ENCODE measurements at regions not wholly inside any gene's neighbourhood (a gene's known extent, or its start where the extent isn't known, plus 50 kb on each side); places are given as distances from the start of the nearest gene placed in this dataset.

GRCh38 chr2:104787298-104788065, 66.4 kb upstream of the POU3F3 start:
- ATAC-seq (no peak), FAIRE-seq (no peak), DNase-seq (ENCODE audit: low read depth in 1 of 2, low spot score in 1 of 2) (no peak)
- ChIA-PET CTCF (interaction anchor here (0.6 kb wide), 1 partner anchor 16 kb away, joined by 3 read pairs; no protein-coding TSS in a partner anchor), POLR2A (interaction anchor here (0.7 kb wide), 1 partner anchor 171 kb away, joined by 3 read pairs; no protein-coding TSS in a partner anchor)
- Histone ChIP-seq H3K4me1 (no peaks in the 10 kb centered on the region), H3K9me3 (no peaks in the 10 kb centered on the region), H3K4me2 (no peak overlapping the region), H3K4me3 (no peak overlapping the region), H3K27ac (no peak overlapping the region)
- WGBS (ENCODE audit: missing lambda C conversion rate): 11% methylated on average over 8 of the region's 8 CpGs
- TF ChIP-seq CBX8 (IDR thresholded peaks at IDR 0.05) (no peak), MAFK (IDR thresholded peaks at IDR 0.05; ENCODE audit: partially characterized antibody) (peak; percentile 84)

- no peak for TF ChIP-seq CTCF (IDR thresholded peaks at IDR 0.05)
- no peak for TF ChIP-seq FOSB (CRISPR knock-in tag; IDR thresholded peaks at IDR 0.05)
- TF ChIP-seq NPAS2 (CRISPR knock-in tag; IDR thresholded peaks at IDR 0.05; ENCODE audit: borderline replicate concordance): no peak
- no peak for TF ChIP-seq CEBPB (IDR thresholded peaks at IDR 0.05)
- TF ChIP-seq BHLHE40 (IDR thresholded peaks at IDR 0.05; ENCODE audit: low read depth, low read length): no peak
- no peak for TF ChIP-seq JUNB (IDR thresholded peaks at IDR 0.05)
- TF ChIP-seq RARB (CRISPR knock-in tag; IDR thresholded peaks at IDR 0.05): no peak
- TF ChIP-seq POLR2AphosphoS2 (conservative IDR thresholded peaks at IDR 0.05; ENCODE audit: low read length): no peak
- TF ChIP-seq HOXB5 (CRISPR knock-in tag; IDR thresholded peaks at IDR 0.05): no peak
- TF ChIP-seq NR3C1 (IDR thresholded peaks at IDR 0.05): no peak
- no peak for TF ChIP-seq RAD21 (conservative IDR thresholded peaks at IDR 0.05 in 1 of 2, IDR thresholded peaks at IDR 0.05 in 1 of 2)
- no peak for TF ChIP-seq HEYL (CRISPR knock-in tag; IDR thresholded peaks at IDR 0.05)
- no peak for TF ChIP-seq HDAC2 (IDR thresholded peaks at IDR 0.05)
- TF ChIP-seq SREBF2 (IDR thresholded peaks at IDR 0.05): no peak
- no peak for TF ChIP-seq TFCP2L1 (CRISPR knock-in tag; IDR thresholded peaks at IDR 0.05)
- TF ChIP-seq HOXB13 (CRISPR knock-in tag; IDR thresholded peaks at IDR 0.05; ENCODE audit: low read depth): no peak
- TF ChIP-seq POLR2A (IDR thresholded peaks at IDR 0.05; ENCODE audit: low read length): no peak
- TF ChIP-seq BCL3 (IDR thresholded peaks at IDR 0.05): no peak
- no peak for FAIRE-seq
- ChIA-PET POLR2A (no interaction called here), CTCF (no interaction called here)
- no peaks in the 10 kb centered on the region for H3K9me3 ChIP-seq
- no peak overlapping the region for H3K4me2 ChIP-seq
- WGBS (ENCODE audit: missing lambda C conversion rate): 44% methylated on average over 16 of the region's 16 CpGs
- ATAC-seq: no peak
- no peaks in the 10 kb centered on the region for H3K4me1 ChIP-seq
- no peak overlapping the region for H3K4me3 ChIP-seq
- no peak overlapping the region for H3K27ac ChIP-seq
- no peak for DNase-seq (ENCODE audit: low read depth in 1 of 2, low spot score in 1 of 2)
These were observed 65.0 kb upstream of the POU3F3 start for GRCh38 chr2:104788742-104789455.

DNA sequence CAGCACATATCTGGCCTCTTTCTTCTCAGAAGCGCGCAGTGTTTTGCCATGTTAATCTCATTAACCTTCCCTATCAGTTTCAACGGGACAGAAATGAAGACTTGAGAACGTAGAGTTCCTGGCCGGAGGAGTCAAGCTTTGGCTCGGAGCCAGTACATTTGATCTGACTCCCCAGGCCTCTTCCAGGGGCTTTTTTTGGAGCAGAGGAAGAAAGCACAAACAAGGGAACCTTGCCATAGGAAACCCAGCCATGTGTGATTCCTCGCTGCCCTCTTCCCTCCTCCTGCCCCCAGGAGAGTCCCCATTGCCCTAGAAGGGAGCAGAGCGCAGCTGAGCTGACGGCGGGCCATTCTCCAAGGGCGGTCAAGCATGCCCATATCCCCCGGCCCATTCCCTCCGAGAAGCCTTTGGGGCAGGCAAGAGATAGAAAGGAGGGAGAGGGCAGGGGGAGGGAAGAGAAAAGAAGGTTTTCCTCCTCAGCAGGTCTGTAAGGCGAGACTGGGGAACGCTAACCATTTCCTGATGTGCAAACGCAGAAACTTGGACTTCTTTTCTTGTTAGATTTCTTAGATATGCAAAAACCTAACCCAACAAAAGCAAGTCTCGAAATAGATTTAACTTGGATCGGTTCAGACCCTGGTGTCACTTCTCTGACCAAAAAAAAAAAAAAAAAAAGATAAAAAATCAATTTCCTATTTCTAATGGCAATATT, 63.7 kb upstream of the POU3F3 start:
- WGBS (ENCODE audit: missing lambda C conversion rate): 45% methylated on average over 17 of the region's 18 CpGs
- ATAC-seq (no peak), DNase-seq (ENCODE audit: low read depth in 1 of 2, low spot score in 1 of 2) (no peak), FAIRE-seq (no peak)
- Histone ChIP-seq H3K4me3 (no peak overlapping the region), H3K27ac (no peak overlapping the region), H3K9me3 (no peaks in the 10 kb centered on the region), H3K4me2 (no peak overlapping the region), H3K4me1 (no peaks in the 10 kb centered on the region)
- CTCF ChIA-PET: no interaction called here
- POLR2A ChIA-PET: no interaction called here
- TF ChIP-seq HOXB13 (CRISPR knock-in tag; IDR thresholded peaks at IDR 0.05; ENCODE audit: low read depth): no peak
- no peak for TF ChIP-seq RARB (CRISPR knock-in tag; IDR thresholded peaks at IDR 0.05)
- no peak for TF ChIP-seq SMC3 (IDR thresholded peaks at IDR 0.05)
- TF ChIP-seq JUNB (IDR thresholded peaks at IDR 0.05): no peak
- TF ChIP-seq BHLHE40 (IDR thresholded peaks at IDR 0.05; ENCODE audit: low read depth, low read length): no peak
- no peak for TF ChIP-seq E2F6 (IDR thresholded peaks at IDR 0.05; ENCODE audit: borderline replicate concordance, low read depth)
- no peak for TF ChIP-seq ZNF302 (CRISPR knock-in tag; IDR thresholded peaks at IDR 0.05)
- no peak for TF ChIP-seq KDM1A (IDR thresholded peaks at IDR 0.05; ENCODE audit: low read depth)
- TF ChIP-seq GATA3 (IDR thresholded peaks at IDR 0.05; ENCODE audit: borderline replicate concordance): no peak
- TF ChIP-seq FOXS1 (CRISPR knock-in tag; IDR thresholded peaks at IDR 0.05): no peak
- TF ChIP-seq POLR2AphosphoS2 (conservative IDR thresholded peaks at IDR 0.05; ENCODE audit: low read length): no peak
- TF ChIP-seq RCOR1 (IDR thresholded peaks at IDR 0.05; ENCODE audit: low read depth, low read length): no peak
- no peak for TF ChIP-seq CHD4 (IDR thresholded peaks at IDR 0.05; ENCODE audit: borderline replicate concordance)
- TF ChIP-seq MAZ (IDR thresholded peaks at IDR 0.05; ENCODE audit: borderline replicate concordance, low read depth, low read length): no peak
- TF ChIP-seq, protein P1, sequence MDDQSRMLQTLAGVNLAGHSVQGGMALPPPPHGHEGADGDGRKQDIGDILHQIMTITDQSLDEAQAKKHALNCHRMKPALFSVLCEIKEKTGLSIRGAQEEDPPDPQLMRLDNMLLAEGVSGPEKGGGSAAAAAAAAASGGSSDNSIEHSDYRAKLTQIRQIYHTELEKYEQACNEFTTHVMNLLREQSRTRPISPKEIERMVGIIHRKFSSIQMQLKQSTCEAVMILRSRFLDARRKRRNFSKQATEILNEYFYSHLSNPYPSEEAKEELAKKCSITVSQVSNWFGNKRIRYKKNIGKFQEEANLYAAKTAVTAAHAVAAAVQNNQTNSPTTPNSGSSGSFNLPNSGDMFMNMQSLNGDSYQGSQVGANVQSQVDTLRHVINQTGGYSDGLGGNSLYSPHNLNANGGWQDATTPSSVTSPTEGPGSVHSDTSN (IDR thresholded peaks at IDR 0.05): no peak
- no peak for TF ChIP-seq POLR2A (IDR thresholded peaks at IDR 0.05; ENCODE audit: low read length)
